GM10248 (cell line): ENCODE measurements at regions not wholly inside any gene's neighbourhood (a gene's known extent, or its start where the extent isn't known, plus 50 kb on each side); places are given as distances from the start of the nearest gene placed in this dataset.
"Not testable (repeated sequence)": the region's sequence is repeated elsewhere in the genome, so short reads cannot be mapped to it uniquely, and the experiment has no call there.

Experiments used
- CTCF ChIA-PET: fragments of 300-600 bp; sonication (Branson Sonifier 250); formaldehyde crosslinking; extraction: SDS; loops from one replicate; lab custom pipeline; 2021; ENCODE audit warnings: antibody characterized with exemption; lab: Yijun Ruan, JAX
- POLR2A ChIA-PET: fragments of 350-650 bp; sonication (Branson Sonifier 250); formaldehyde crosslinking; extraction: SDS; loops from one replicate; lab custom pipeline; 2020; ENCODE audit warnings: antibody characterized with exemption; lab: Yijun Ruan, JAX
- DNase-seq: peaks from one replicate; pipeline ENCODE4 v3.0.0; 2012; ENCODE audit errors: extremely low spot score
- CTCF ChIP-seq: IDR thresholded peaks from 2 replicates; pipeline ENCODE4 v1.5.1; 2012; ENCODE audit warnings: mild to moderate bottlenecking, low read depth; ENCODE audit errors: extremely low read depth, missing control alignments, control extremely low read depth

DNA sequence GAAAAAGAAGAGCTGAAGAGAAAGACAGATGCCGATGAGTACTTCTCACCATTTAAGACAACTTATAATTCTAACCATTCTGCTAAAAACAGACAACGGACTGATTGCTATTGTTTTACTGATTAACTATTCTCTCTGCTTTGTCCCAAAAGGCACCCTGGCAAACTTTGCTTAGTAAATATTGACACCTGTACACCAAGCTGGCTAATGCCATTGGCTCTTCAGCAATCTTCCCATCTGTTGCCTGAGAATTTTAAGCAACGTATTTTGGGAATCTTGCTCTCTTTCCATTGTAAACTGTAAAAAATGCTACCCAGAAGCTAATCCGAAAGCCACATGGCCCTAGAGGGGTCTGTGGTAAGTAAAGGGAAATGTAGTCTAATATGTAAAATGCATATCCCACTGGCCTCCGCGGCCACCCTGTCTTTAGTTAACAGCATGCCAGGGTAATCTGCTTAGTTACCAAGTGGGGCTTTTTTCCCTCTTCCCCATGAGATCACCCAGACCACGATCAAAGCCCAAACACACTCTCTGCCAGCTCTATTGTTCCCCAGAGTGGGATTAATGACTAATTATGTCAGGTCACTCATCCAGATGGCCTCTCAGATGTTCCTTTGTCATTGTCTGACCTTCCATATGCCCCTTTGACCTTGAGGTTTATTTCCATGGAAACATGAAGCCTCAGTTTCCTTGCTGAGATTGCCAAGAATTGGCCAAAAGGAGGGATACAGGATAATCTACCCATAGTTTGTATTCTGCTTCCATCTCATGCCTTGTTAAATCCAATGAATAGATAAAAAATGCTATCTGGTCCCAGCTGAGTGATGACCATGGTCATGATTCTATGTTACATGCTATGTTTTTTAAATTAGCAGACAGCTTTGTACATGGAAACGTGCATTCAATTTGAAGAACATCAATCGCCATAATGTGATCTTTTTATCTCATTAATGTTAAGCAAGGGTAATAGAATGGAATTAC is 216.4 kb upstream of the MCHR2 start:
- ChIA-PET CTCF (interaction anchor here (1.2 kb wide), 1 partner anchor 19 kb away, joined by 3 read pairs; no protein-coding TSS in a partner anchor), POLR2A (no interaction called here)
- no peak for DNase-seq
- no peak for TF ChIP-seq CTCF

- ChIA-PET CTCF (interaction anchor here (1.2 kb wide), 1 partner anchor 20 kb away, joined by 3 read pairs; no protein-coding TSS in a partner anchor), POLR2A (no interaction called here)
- TF ChIP-seq CTCF = no peak
- no peak for DNase-seq
Observed at GRCh38 chr6:100209323-100210136, 215.5 kb upstream of the MCHR2 start.

GRCh38 chr6:100203400-100203799 is 209.4 kb upstream of the MCHR2 start:
- no peak for TF ChIP-seq CTCF
- CTCF ChIA-PET = no interaction called here
- POLR2A ChIA-PET = no interaction called here
- no peak for DNase-seq

DNA sequence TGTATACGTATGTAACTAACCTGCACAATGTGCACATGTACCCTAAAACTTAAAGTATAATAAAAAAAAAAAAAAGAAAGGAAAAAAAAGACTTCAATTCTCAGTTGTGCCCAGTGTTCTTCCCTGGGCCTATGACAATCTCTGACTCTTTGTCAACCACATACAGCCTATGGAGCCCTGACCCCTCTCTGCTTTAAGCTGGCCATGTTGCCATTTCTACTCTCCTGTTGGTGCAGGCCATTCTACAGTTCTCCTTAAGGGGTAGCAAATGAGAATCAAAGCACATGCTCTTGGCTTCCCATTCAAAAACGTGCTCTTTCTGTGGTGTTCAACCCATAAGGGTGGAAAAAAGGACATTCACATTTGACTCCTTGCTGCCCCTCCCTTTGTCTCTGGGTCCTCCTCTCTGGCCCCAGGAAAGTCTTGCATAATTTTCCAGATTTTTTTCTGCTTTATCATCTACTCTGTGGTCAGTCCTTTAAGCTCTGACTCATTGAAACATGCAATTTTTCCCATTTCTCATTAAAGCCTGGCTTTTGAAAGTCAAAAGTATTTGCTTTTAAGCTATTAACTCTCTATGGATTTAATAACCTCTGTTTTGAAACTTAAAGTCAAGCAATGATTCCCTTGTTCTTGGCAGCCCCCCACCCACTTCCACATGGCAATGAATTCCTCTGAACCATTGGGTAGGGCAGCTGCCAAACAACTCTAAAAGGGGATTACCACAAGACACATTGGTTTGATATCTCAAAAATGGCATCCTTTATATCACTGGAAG is 208.6 kb upstream of the MCHR2 start:
- DNase-seq = no peak
- no peak for TF ChIP-seq CTCF
- POLR2A ChIA-PET = no interaction called here
- CTCF ChIA-PET = no interaction called here

- CTCF ChIA-PET, POLR2A ChIA-PET, DNase-seq: not testable (repeated sequence)
Observed at GRCh38 chr6:100196214-100196982, 202.4 kb upstream of the MCHR2 start.

GRCh38 chr6:100195244-100195643 is 201.2 kb upstream of the MCHR2 start:
- POLR2A ChIA-PET, CTCF ChIA-PET, DNase-seq: not testable (repeated sequence)
